Lung (tissue), 11 donors: ENCODE measurements at regions not wholly inside any gene's neighbourhood (a gene's known extent, or its start where the extent isn't known, plus 50 kb on each side); places are given as distances from the start of the nearest gene placed in this dataset.

Source experiments
- ATAC-seq: fragments of 200-7000 bp; cut with Tn5 transposase; one replicate; pipeline ENCODE4 v1.9.1; 2020; ENCODE audit warnings: moderate number of reproducible peaks; ENCODE audit not compliant: insufficient read depth, low FRiP score
- DNase-seq, 3 donors: peaks; one replicate each; pipeline ENCODE4 v3.0.0-alpha.2; 2013 to 2017
- H3K27ac ChIP-seq, 2 donors: one replicate each; pipeline ENCODE4 v1.5.1; 2013; ENCODE audit warnings: mild to moderate bottlenecking in 2 of 2, moderate library complexity in 2 of 2, control low read depth in 1 of 2, inconsistent platforms in 1 of 2, low read depth in 1 of 2, low read length in 1 of 2
- H3K27me3 ChIP-seq, 3 donors: one replicate each; pipeline ENCODE4 v1.5.1; 2013; ENCODE audit warnings: low read length in 2 of 3; ENCODE audit not compliant: control insufficient read depth in 3 of 3, insufficient read depth in 3 of 3
- H3K36me3 ChIP-seq, 4 donors: one replicate each; pipeline ENCODE4 v1.5.1; 2013; ENCODE audit warnings: low read length in 4 of 4, mild to moderate bottlenecking in 1 of 4, moderate library complexity in 1 of 4; ENCODE audit not compliant: control insufficient read depth in 4 of 4, insufficient read depth in 4 of 4
- H3K4me1 ChIP-seq, 5 donors: one replicate each; pipeline ENCODE4 v1.5.1; 2013; ENCODE audit warnings: low read length in 5 of 5, mild to moderate bottlenecking in 2 of 5, moderate library complexity in 1 of 5; ENCODE audit not compliant: control insufficient read depth in 5 of 5, insufficient read depth in 5 of 5
- H3K4me3 ChIP-seq: one replicate; pipeline ENCODE4 v1.5.1; 2013; ENCODE audit warnings: mild to moderate bottlenecking, control low read depth, moderate library complexity
- H3K9ac ChIP-seq, 2 donors: one replicate each; pipeline ENCODE4 v1.5.1; 2013; ENCODE audit warnings: low read length in 2 of 2, control low read depth in 1 of 2; ENCODE audit not compliant: insufficient read depth in 1 of 2
- H3K9me3 ChIP-seq, 4 donors: one replicate each; pipeline ENCODE4 v1.5.1; 2013; ENCODE audit warnings: low read length in 3 of 4, mild to moderate bottlenecking in 1 of 4, moderate library complexity in 1 of 4; ENCODE audit not compliant: control insufficient read depth in 4 of 4, insufficient read depth in 3 of 4
- WGBS, 2 donors: extraction: QIAGEN DNeasy Blood & Tissue Kit; methylation state at CpG; one replicate each; pipeline ENCODE4 v1.1.7; 2013; 5-methylcytosine and 5-hydroxymethylcytosine counted together
- TF ChIP-seq, protein P1 (sequence below): IDR thresholded peaks from 2 replicates; pipeline ENCODE4 v1.5.1; 2012; ENCODE audit warnings: mild to moderate bottlenecking; ENCODE audit errors: control extremely low read depth, extremely low read depth
- donor health status: control.
- donor health status: control.
- donor health status: Bipolar disorder and iron deficiency.
- donor health status: healthy.
- donor health status: DM: yes; HTN: yes; CAD: no.

DNA sequence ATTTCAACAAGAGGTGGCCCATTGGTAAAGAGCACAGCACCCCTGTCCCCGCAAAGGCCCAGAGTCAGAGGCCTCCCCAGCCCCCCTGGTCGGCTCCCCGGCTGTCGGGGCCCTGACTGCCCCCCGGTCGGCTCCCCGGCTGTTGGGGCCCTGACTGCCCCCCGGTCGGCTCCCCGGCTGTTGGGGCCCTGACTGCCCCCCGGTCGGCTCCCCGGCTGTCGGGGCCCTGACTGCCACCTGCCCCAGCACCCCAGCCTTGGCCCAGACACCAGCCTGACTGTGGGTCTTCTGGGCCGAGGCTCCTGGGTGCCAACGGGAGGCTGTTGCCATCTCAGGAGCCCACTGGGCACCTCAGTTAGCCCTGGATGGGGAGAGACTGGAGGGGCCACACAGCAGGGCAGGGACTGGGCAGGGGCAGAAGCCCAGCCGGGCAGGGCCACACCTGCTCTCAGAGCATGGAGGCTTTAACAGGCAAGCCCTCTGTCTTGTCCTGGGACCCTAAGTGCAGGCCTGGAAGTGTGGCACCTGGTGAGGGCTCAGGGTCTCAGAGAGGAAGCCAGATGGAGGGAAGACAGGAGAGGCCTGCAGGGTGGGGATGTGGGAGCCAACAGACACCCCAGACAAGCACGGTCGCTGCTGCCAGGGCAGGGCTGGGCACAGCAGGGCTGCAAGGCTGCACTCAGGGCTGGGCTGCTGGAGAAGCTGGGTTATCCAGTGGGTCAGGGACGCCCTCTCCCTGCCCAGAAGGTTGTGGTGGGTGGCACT lies 56.5 kb downstream of the JAKMIP3 start:
- H3K4me1 ChIP-seq = no peaks in the 10 kb centered on the region
- H3K27me3 ChIP-seq = peaks cover 0 to 3% (median 0%) of the 10 kb centered on the region in 3 donors
- TF ChIP-seq, protein P1, sequence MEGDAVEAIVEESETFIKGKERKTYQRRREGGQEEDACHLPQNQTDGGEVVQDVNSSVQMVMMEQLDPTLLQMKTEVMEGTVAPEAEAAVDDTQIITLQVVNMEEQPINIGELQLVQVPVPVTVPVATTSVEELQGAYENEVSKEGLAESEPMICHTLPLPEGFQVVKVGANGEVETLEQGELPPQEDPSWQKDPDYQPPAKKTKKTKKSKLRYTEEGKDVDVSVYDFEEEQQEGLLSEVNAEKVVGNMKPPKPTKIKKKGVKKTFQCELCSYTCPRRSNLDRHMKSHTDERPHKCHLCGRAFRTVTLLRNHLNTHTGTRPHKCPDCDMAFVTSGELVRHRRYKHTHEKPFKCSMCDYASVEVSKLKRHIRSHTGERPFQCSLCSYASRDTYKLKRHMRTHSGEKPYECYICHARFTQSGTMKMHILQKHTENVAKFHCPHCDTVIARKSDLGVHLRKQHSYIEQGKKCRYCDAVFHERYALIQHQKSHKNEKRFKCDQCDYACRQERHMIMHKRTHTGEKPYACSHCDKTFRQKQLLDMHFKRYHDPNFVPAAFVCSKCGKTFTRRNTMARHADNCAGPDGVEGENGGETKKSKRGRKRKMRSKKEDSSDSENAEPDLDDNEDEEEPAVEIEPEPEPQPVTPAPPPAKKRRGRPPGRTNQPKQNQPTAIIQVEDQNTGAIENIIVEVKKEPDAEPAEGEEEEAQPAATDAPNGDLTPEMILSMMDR = no peak
- no peak overlapping the region for H3K4me3 ChIP-seq
- ATAC-seq (no peak), DNase-seq (no peak)
- no peak overlapping the region for H3K27ac ChIP-seq
- H3K36me3 ChIP-seq = no peaks in the 10 kb centered on the region
- WGBS, 2 donors = 91 to 95% methylated on average over 18 to 20 of the region's 20 CpGs
- H3K9ac ChIP-seq = no peak overlapping the region
- no peaks in the 10 kb centered on the region for H3K9me3 ChIP-seq

DNA sequence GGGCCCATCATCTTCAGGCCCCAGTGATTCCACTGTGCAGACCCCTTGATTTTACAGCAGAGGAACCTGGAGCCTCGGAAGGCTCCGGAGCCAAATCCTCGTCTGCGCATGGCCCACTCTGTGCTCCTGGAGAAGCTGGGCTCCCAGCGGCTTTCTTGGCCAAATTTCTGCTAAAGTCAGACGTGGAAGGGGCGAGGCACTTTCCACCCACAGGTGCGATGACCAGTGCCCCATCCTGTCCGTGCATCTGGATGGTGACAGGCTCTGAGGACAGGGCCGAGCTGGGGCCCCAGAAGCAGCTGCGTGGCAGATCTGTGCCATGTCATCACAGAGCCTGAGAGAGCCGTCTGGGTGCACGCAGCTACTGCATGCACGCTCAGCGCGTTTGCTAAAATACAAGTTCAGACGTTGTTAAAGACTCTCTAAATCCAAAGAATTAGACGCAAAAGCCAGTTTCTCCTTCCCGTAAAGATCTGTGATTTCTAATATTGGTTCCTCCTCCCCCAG lies 57.2 kb downstream of the JAKMIP3 start:
- DNase-seq (no peak), ATAC-seq (no peak)
- Histone ChIP-seq H3K9me3 (no peaks in the 10 kb centered on the region), H3K4me1 (no peaks in the 10 kb centered on the region), H3K9ac (no peak overlapping the region), H3K36me3 (no peaks in the 10 kb centered on the region), H3K27ac (no peak overlapping the region), H3K27me3 (peaks cover 0 to 5% (median 0%) of the 10 kb centered on the region in 3 donors), H3K4me3 (no peak overlapping the region)
- 85 to 89% methylated on average over 19 of the region's 19 CpGs for WGBS, 2 donors
- TF ChIP-seq, protein P1 = no peak

DNA sequence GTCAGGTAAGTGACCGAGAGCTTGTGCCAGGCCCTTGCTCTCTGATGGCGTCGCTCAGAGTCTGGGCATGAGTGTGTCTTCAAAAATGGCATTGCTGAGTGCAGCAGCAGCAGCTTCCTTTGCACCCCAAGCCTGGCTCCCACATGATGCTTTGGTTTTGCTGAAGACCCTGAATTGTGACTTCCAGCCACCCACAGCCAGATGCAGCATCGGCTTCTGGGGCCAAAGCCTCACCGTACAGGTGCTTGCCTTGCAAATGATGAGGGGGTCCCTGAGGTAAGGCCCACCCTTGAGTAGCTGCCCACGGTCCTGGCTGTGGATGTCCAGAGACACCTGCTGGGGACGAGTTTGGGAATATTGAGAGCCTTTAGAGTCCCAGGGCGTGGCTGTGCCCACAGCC lies 57.9 kb downstream of the JAKMIP3 start:
- WGBS, 2 donors = 85 to 93% methylated on average over 8 of the region's 8 CpGs
- Histone ChIP-seq H3K9me3 (no peaks in the 10 kb centered on the region), H3K27ac (no peak overlapping the region), H3K4me1 (no peaks in the 10 kb centered on the region), H3K4me3 (no peak overlapping the region), H3K9ac (no peak overlapping the region), H3K36me3 (no peaks in the 10 kb centered on the region), H3K27me3 (peaks cover 0 to 5% (median 0%) of the 10 kb centered on the region in 3 donors)
- TF ChIP-seq, protein P1 = no peak
- DNase-seq (no peak), ATAC-seq (no peak)
